B cell (primary cell): ENCODE measurements at regions not wholly inside any gene's neighbourhood (a gene's known extent, or its start where the extent isn't known, plus 50 kb on each side); places are given as distances from the start of the nearest gene placed in this dataset.

Experiments
- ATAC-seq: fragments of 200-7000 bp; cut with Tn5 transposase; one replicate; pipeline ENCODE4 v1.10.0; 2021; ENCODE audit warnings: low read depth, mild to moderate bottlenecking, moderate number of reproducible peaks, moderate library complexity
- CTCF ChIA-PET: fragments of 350-600 bp; sonication (Branson Sonifier 250); formaldehyde crosslinking; loops from one replicate; lab custom pipeline; 2021; ENCODE audit warnings: antibody characterized with exemption, inconsistent platforms; lab: Charles Lee
- POLR2A ChIA-PET: fragments of 350-600 bp; sonication (Branson Sonifier 250); formaldehyde crosslinking; loops from one replicate; lab custom pipeline; 2021; ENCODE audit warnings: antibody characterized with exemption; lab: Charles Lee
- DNase-seq: peaks from one replicate; pipeline ENCODE4 v3.0.0; 2013
- H2AFZ ChIP-seq: 2 replicates; pipeline ENCODE4 v1.6.1; 2012; ENCODE audit warnings: mild to moderate bottlenecking, low read depth, low read length; ENCODE audit not compliant: insufficient read depth, poor library complexity, severe bottlenecking
- H3K27ac ChIP-seq, 2 donors: 1 replicate in 1 of 2; 2 replicates in 1 of 2; pipeline ENCODE4 v1.5.1; 2012 to 2013; ENCODE audit warnings: low read length in 2 of 2, mild to moderate bottlenecking in 2 of 2, moderate library complexity in 1 of 2
- H3K27me3 ChIP-seq, 4 experiments: fragments of 200-600 bp in 1 of 4; sonication (generic) in 1 of 4; replicated peaks in 1 of 4; 1 replicate in 2 of 4; 2 replicates in 2 of 4; pipeline versions ENCODE4 v1.6.1 to v1.7.0; 2013 to 2016; ENCODE audit warnings: low read length in 3 of 4, mild to moderate bottlenecking in 2 of 4, mixed read lengths in 1 of 4, moderate library complexity in 1 of 4; ENCODE audit not compliant: insufficient read depth in 4 of 4, control insufficient read depth in 3 of 4; ENCODE audit errors: control extremely low read depth in 1 of 4
- H3K36me3 ChIP-seq, 2 experiments: replicated peaks in 1 of 2; 1 replicate in 1 of 2; 2 replicates in 1 of 2; pipeline versions ENCODE4 v1.6.1 to v1.7.1; 2013; ENCODE audit warnings: low read length in 1 of 2; ENCODE audit not compliant: insufficient read depth in 2 of 2, control insufficient read depth in 1 of 2; ENCODE audit errors: control extremely low read depth in 1 of 2, extremely low read depth in 1 of 2
- H3K4me1 ChIP-seq, 2 donors: fragments of 200-600 bp in 1 of 2; sonication (generic) in 1 of 2; 1 replicate in 1 of 2; 2 replicates in 1 of 2; pipeline versions ENCODE4 v1.5.1 to v1.6.1; 2013 to 2017; ENCODE audit warnings: low read length in 2 of 2; ENCODE audit not compliant: control insufficient read depth in 2 of 2, insufficient read depth in 2 of 2
- H3K4me2 ChIP-seq: replicated peaks from 2 replicates; pipeline ENCODE3; 2012; ENCODE audit warnings: mild to moderate bottlenecking, low read depth, low read length; ENCODE audit not compliant: poor library complexity, severe bottlenecking
- H3K4me3 ChIP-seq, 5 experiments: fragments of 200-600 bp in 1 of 5; sonication (generic) in 1 of 5; 1 replicate in 3 of 5; 2 replicates in 2 of 5; pipeline versions ENCODE4 v1.5.1 to v1.7.0; 2011 to 2016; ENCODE audit warnings: low read length in 4 of 5, mild to moderate bottlenecking in 4 of 5, low read depth in 2 of 5, control low read depth in 1 of 5, moderate library complexity in 1 of 5; ENCODE audit not compliant: insufficient read depth in 1 of 5; ENCODE audit errors: control extremely low read depth in 1 of 5, extremely low read depth in 1 of 5
- H3K79me2 ChIP-seq: fragments of 200-600 bp; sonication (generic); one replicate; pipeline ENCODE4 v1.6.0; 2016; ENCODE audit warnings: low read length; ENCODE audit not compliant: control insufficient read depth, insufficient read depth
- H3K9ac ChIP-seq: fragments of 200-600 bp; sonication (generic); 2 replicates; pipeline ENCODE4 v1.6.1; 2017; ENCODE audit warnings: mild to moderate bottlenecking, low read length, moderate library complexity
- H3K9me3 ChIP-seq, 3 donors: one replicate each; pipeline versions ENCODE4 v1.6.1 to v1.7.1; 2013; ENCODE audit warnings: low read length in 2 of 3; ENCODE audit not compliant: control insufficient read depth in 2 of 3, insufficient read depth in 1 of 3; ENCODE audit errors: control extremely low read depth in 1 of 3
- H4K20me1 ChIP-seq: 2 replicates; pipeline ENCODE4 v1.6.0; 2012; ENCODE audit warnings: mild to moderate bottlenecking, low read length; ENCODE audit not compliant: insufficient read depth, control insufficient read depth, poor library complexity, severe bottlenecking
- H3K27ac Mint-ChIP-seq: one replicate; pipeline ENCODE4 v1.8.0; 2021; ENCODE audit warnings: mixed read lengths
- H3K27me3 Mint-ChIP-seq: one replicate; pipeline ENCODE4 v1.8.0; 2021; ENCODE audit warnings: mixed read lengths
- H3K4me1 Mint-ChIP-seq: one replicate; pipeline ENCODE4 v1.8.0; 2021; ENCODE audit warnings: mixed read lengths
- H3K4me3 Mint-ChIP-seq: one replicate; pipeline ENCODE4 v1.8.0; 2021; ENCODE audit warnings: mixed read lengths
- H3K9me3 Mint-ChIP-seq: one replicate; pipeline ENCODE4 v1.8.0; 2022; ENCODE audit warnings: mixed read lengths; ENCODE audit not compliant: insufficient read depth
- CTCF ChIP-seq: fragments of 200-600 bp; IDR thresholded peaks from one replicate; pipeline ENCODE4 v1.8.0; 2022; ENCODE audit warnings: antibody characterized with exemption, mild to moderate bottlenecking
- EZH2 ChIP-seq: IDR thresholded peaks from 2 replicates; pipeline ENCODE4 v1.6.1; 2012; ENCODE audit warnings: borderline replicate concordance, low read depth, mild to moderate bottlenecking, moderate library complexity, low read length; ENCODE audit not compliant: insufficient read depth, poor library complexity, severe bottlenecking
- WGBS: methylation state at CpG from one replicate; pipeline ENCODE4 v1.1.5; 2013; ENCODE audit warnings: missing lambda C conversion rate; ENCODE audit not compliant: insufficient coverage; 5-methylcytosine and 5-hydroxymethylcytosine counted together
- intact Hi-C: fragments of 100-400 bp; cut with micrococcal nuclease; formaldehyde crosslinking; loops from one replicate; pipeline ENCODE4 v1.10.0; 2022

GRCh38 chr1:216785221-216785620 is 62.0 kb upstream of the ESRRG start:
- no peak overlapping the region for H3K4me2 ChIP-seq
- TF ChIP-seq CTCF (no peak), EZH2 (no peak)
- WGBS, result 79% methylated on average over 2 of the region's 3 CpGs
- ATAC-seq (no peak), DNase-seq (no peak)
- ChIA-PET CTCF (no interaction called here), POLR2A (no interaction called here)
- H3K27ac ChIP-seq, result no peak overlapping the region
- Mint-ChIP-seq H3K4me3 (no peak overlapping the region), H3K9me3 (no peaks in the 10 kb centered on the region), H3K27me3 (no peaks in the 10 kb centered on the region), H3K27ac (no peak overlapping the region), H3K4me1 (no peaks in the 10 kb centered on the region)
- no peak overlapping the region for H3K9ac ChIP-seq
- no peaks in the 10 kb centered on the region for H3K9me3 ChIP-seq
- H3K79me2 ChIP-seq, result no peaks in the 10 kb centered on the region
- no peaks in the 10 kb centered on the region for H4K20me1 ChIP-seq
- intact Hi-C loops, result no loop called here
- H3K36me3 ChIP-seq, result no peaks in the 10 kb centered on the region
- no peak overlapping the region for H3K4me3 ChIP-seq
- no peaks in the 10 kb centered on the region for H3K4me1 ChIP-seq
- no peak overlapping the region for H2AFZ ChIP-seq
- no peaks in the 10 kb centered on the region for H3K27me3 ChIP-seq

GRCh38 chr1:216779686-216780085 is 56.5 kb upstream of the ESRRG start:
- CTCF ChIA-PET, result no interaction called here
- H3K9me3 ChIP-seq, result no peaks in the 10 kb centered on the region
- H3K4me3 ChIP-seq, result no peak overlapping the region
- H4K20me1 ChIP-seq, result no peaks in the 10 kb centered on the region
- no peak overlapping the region for H3K4me3 Mint-ChIP-seq
- H3K36me3 ChIP-seq, result no peaks in the 10 kb centered on the region
- DNase-seq (no peak), ATAC-seq (no peak)
- no peak overlapping the region for H2AFZ ChIP-seq
- no peaks in the 10 kb centered on the region for H3K4me1 Mint-ChIP-seq
- TF ChIP-seq CTCF, result no peak
- no peak for TF ChIP-seq EZH2
- intact Hi-C loops, result no loop called here
- no peaks in the 10 kb centered on the region for H3K27me3 ChIP-seq
- H3K27ac Mint-ChIP-seq, result no peak overlapping the region
- H3K4me1 ChIP-seq, result no peaks in the 10 kb centered on the region
- H3K4me2 ChIP-seq, result no peak overlapping the region
- H3K79me2 ChIP-seq, result no peaks in the 10 kb centered on the region
- no peaks in the 10 kb centered on the region for H3K9me3 Mint-ChIP-seq
- POLR2A ChIA-PET, result no interaction called here
- H3K27me3 Mint-ChIP-seq, result no peaks in the 10 kb centered on the region
- H3K9ac ChIP-seq, result no peak overlapping the region
- no peak overlapping the region for H3K27ac ChIP-seq
